Neutrophil (primary cell): ENCODE measurements at regions not wholly inside any gene's neighbourhood (a gene's known extent, or its start where the extent isn't known, plus 50 kb on each side); places are given as distances from the start of the nearest gene placed in this dataset.

Experiments used
- H3K27ac ChIP-seq: fragments of 200-600 bp; sonication (generic); 2 replicates; pipeline ENCODE4 v1.5.1; 2016; ENCODE audit warnings: mild to moderate bottlenecking, moderate library complexity
- H3K27me3 ChIP-seq: fragments of 200-600 bp; sonication (generic); 2 replicates; pipeline ENCODE4 v1.6.0; 2016; ENCODE audit warnings: mild to moderate bottlenecking
- H3K36me3 ChIP-seq: fragments of 200-600 bp; sonication (generic); 2 replicates; pipeline ENCODE4 v1.5.1; 2017
- H3K4me1 ChIP-seq, 2 experiments: fragments of 200-600 bp in 1 of 2; sonication (generic) in 1 of 2; 1 replicate in 1 of 2; 2 replicates in 1 of 2; pipeline versions ENCODE4 v1.5.1 to v1.6.1; 2013 to 2016; ENCODE audit warnings: low read depth in 1 of 2, low read length in 1 of 2, mild to moderate bottlenecking in 1 of 2, moderate library complexity in 1 of 2; ENCODE audit not compliant: control insufficient read depth in 1 of 2, insufficient read depth in 1 of 2
- H3K4me3 ChIP-seq, 2 experiments: fragments of 200-600 bp in 1 of 2; sonication (generic) in 1 of 2; 1 replicate in 1 of 2; 2 replicates in 1 of 2; pipeline ENCODE4 v1.5.1; 2013 to 2016; ENCODE audit warnings: low read depth in 1 of 2, low read length in 1 of 2, mild to moderate bottlenecking in 1 of 2, moderate library complexity in 1 of 2
- H3K9me3 ChIP-seq: fragments of 200-600 bp; sonication (generic); 2 replicates; pipeline ENCODE4 v1.5.1; 2016
- CTCF ChIP-seq: fragments of 200-600 bp; sonication (generic); IDR thresholded peaks from 2 replicates; pipeline ENCODE4 v1.5.1; 2016; ENCODE audit warnings: antibody characterized with exemption

- Histone ChIP-seq H3K9me3 (no peaks in the 10 kb centered on the region), H3K36me3 (no peaks in the 10 kb centered on the region), H3K4me1 (peaks cover 19 to 22% of the 10 kb centered on the region in 2 experiments), H3K27ac (no peak overlapping the region), H3K4me3 (no peak overlapping the region), H3K27me3 (no peaks in the 10 kb centered on the region)
- TF ChIP-seq CTCF, result no peak
These were observed 56.0 kb upstream of the DLK1 start for GRCh38 chr14:100670753-100671049.

GRCh38 chr14:100671386-100671901, 55.2 kb upstream of the DLK1 start:
- Histone ChIP-seq H3K4me1 (peaks cover 22 to 24% of the 10 kb centered on the region in 2 experiments), H3K27ac (no peak overlapping the region), H3K36me3 (no peaks in the 10 kb centered on the region), H3K27me3 (no peaks in the 10 kb centered on the region), H3K4me3 (no peak overlapping the region), H3K9me3 (no peaks in the 10 kb centered on the region)
- TF ChIP-seq CTCF, result no peak

GRCh38 chr14:100671906-100672305, 54.8 kb upstream of the DLK1 start:
- Histone ChIP-seq H3K36me3 (no peaks in the 10 kb centered on the region), H3K27ac (no peak overlapping the region), H3K4me1 (peaks cover 27 to 29% of the 10 kb centered on the region in 2 experiments), H3K4me3 (no peak overlapping the region), H3K9me3 (no peaks in the 10 kb centered on the region), H3K27me3 (no peaks in the 10 kb centered on the region)
- no peak for TF ChIP-seq CTCF

- no peaks in the 10 kb centered on the region for H3K36me3 ChIP-seq
- no peaks in the 10 kb centered on the region for H3K9me3 ChIP-seq
- peaks cover 40 to 42% of the 10 kb centered on the region in 2 experiments for H3K4me1 ChIP-seq
- no peak overlapping the region for H3K27ac ChIP-seq
- H3K4me3 ChIP-seq, result no peak overlapping the region
- no peak for TF ChIP-seq CTCF
- no peaks in the 10 kb centered on the region for H3K27me3 ChIP-seq
These were observed 53.4 kb upstream of the DLK1 start for GRCh38 chr14:100673085-100673806.

GRCh38 chr14:100673807-100674154, 52.9 kb upstream of the DLK1 start:
- Histone ChIP-seq H3K4me3 (no peak overlapping the region), H3K27me3 (no peaks in the 10 kb centered on the region), H3K36me3 (no peaks in the 10 kb centered on the region), H3K27ac (no peak overlapping the region), H3K9me3 (no peaks in the 10 kb centered on the region), H3K4me1 (peaks cover 42 to 45% of the 10 kb centered on the region in 2 experiments)
- TF ChIP-seq CTCF, result no peak
